ACC112 (cell line): ENCODE measurements at regions not wholly inside any gene's neighbourhood (a gene's known extent, or its start where the extent isn't known, plus 50 kb on each side); places are given as distances from the start of the nearest gene placed in this dataset.

ENCODE experiments used
- H2AFZ ChIP-seq: fragments of 200-600 bp; sonication (generic); one replicate; pipeline ENCODE4 v1.6.0; 2017; ENCODE audit warnings: antibody characterized with exemption, low read length; ENCODE audit not compliant: unreplicated experiment
- H3K27ac ChIP-seq: fragments of 200-600 bp; sonication (generic); 2 replicates; pipeline ENCODE4 v1.5.1; 2014; ENCODE audit warnings: low read depth, mild to moderate bottlenecking, antibody characterized with exemption, low read length, moderate library complexity
- H3K27me3 ChIP-seq: fragments of 200-600 bp; sonication (generic); 2 replicates; pipeline ENCODE4 v1.6.1; 2014; ENCODE audit warnings: mild to moderate bottlenecking, antibody characterized with exemption, low read length, moderate library complexity, mixed read lengths; ENCODE audit not compliant: insufficient read depth
- H3K36me3 ChIP-seq: fragments of 200-600 bp; sonication (generic); 2 replicates; pipeline ENCODE4 v1.6.1; 2016; ENCODE audit warnings: mild to moderate bottlenecking, antibody characterized with exemption, low read length, moderate library complexity, mixed read lengths; ENCODE audit not compliant: insufficient read depth
- H3K4me1 ChIP-seq: fragments of 200-600 bp; sonication (generic); one replicate; pipeline ENCODE4 v1.6.1; 2016; ENCODE audit warnings: low read length, mixed read lengths; ENCODE audit not compliant: insufficient read depth, unreplicated experiment, control insufficient read depth
- H3K4me3 ChIP-seq: fragments of 200-600 bp; sonication (generic); 2 replicates; pipeline ENCODE4 v1.5.1; 2014; ENCODE audit warnings: mild to moderate bottlenecking, low read depth, low read length
- H3K79me2 ChIP-seq: fragments of 200-600 bp; sonication (generic); one replicate; pipeline ENCODE4 v1.6.0; 2016; ENCODE audit warnings: low read length; ENCODE audit not compliant: control insufficient read depth, unreplicated experiment, insufficient read depth

DNA sequence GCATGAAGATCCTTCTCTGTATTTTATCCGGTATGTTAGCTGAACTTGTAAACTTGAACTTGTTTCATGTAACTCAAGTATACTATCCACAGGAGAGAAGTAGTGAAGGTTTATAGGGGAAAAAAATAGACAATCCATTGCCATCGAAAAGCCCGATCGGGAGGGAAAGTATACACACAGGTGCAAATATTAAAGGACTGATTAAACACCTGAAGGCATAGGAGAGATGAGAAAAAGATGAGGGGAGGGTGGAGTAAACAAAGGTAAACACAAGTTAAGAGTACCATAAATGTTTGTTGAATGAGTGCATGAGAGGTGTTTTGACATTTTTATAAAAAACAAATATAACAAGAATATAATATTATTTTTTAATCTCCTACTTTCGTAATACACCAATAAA lies 64.3 kb upstream of the CITED2 start:
- no peaks in the 10 kb centered on the region for H3K4me1 ChIP-seq
- H3K36me3 ChIP-seq: no peaks in the 10 kb centered on the region
- H3K79me2 ChIP-seq: no peaks in the 10 kb centered on the region
- no peak overlapping the region for H3K4me3 ChIP-seq
- no peak overlapping the region for H2AFZ ChIP-seq
- no peaks in the 10 kb centered on the region for H3K27me3 ChIP-seq
- H3K27ac ChIP-seq: no peak overlapping the region

DNA sequence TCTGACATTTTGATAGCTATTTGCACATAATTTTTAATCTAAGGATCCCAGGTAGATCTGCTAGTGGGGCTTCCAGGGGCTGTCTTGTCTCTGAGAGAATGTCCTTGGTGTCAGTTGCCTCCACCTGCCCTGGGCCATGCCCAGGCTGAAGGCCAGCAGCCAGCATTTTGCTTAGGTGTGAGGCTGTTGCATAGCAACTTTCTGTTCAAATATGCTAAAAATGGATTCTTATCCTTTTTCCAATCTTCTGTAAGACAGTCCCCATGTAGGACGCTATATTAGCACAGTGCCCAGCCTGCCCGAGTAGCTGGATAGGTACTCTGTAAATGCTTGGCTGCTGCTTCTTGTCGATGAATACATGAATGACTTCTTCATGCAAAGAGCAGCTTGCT lies 62.5 kb upstream of the CITED2 start:
- no peak overlapping the region for H3K4me3 ChIP-seq
- H3K36me3 ChIP-seq: no peaks in the 10 kb centered on the region
- H3K27me3 ChIP-seq: no peaks in the 10 kb centered on the region
- no peak overlapping the region for H2AFZ ChIP-seq
- H3K4me1 ChIP-seq: no peaks in the 10 kb centered on the region
- no peak overlapping the region for H3K27ac ChIP-seq
- no peaks in the 10 kb centered on the region for H3K79me2 ChIP-seq

DNA sequence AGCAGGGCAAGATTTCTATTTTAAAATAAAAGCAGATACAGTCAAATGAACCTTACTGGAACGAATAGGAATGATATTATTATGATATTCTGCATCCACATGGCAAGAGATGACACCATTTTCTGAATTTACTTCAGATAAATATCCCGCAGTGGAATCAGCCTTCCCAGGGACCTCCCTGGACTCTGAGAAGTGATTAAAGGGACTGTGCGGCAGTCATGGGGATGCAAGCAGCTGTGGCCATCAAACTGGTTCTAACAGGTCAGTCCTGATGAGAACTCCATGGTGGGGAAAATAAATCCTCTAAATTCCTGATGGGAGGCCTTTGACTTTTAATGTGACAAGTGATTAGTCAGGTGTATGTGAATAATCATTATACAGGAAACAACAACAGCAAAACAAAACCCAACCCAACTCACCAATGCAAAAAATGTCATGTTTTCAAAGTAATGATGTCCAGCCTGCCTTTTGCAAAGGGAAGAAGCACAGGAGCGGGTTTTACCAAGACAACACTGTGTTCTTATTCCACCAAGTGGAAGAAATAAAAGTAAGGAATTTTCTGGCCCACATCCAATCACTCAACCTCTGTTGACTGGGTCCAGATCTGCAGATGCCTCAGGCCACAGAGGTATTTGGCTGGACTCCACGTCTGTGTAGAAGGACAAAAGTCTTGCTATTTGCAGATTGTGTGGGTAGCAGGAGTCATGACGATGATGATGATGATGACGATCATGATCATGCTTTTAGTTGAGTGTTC lies 61.9 kb upstream of the CITED2 start:
- Histone ChIP-seq H3K27ac (no peak overlapping the region), H3K4me3 (no peak overlapping the region), H3K36me3 (no peaks in the 10 kb centered on the region), H2AFZ (no peak overlapping the region), H3K79me2 (no peaks in the 10 kb centered on the region), H3K4me1 (no peaks in the 10 kb centered on the region), H3K27me3 (no peaks in the 10 kb centered on the region)

- Histone ChIP-seq H3K79me2 (no peaks in the 10 kb centered on the region), H3K36me3 (no peaks in the 10 kb centered on the region), H3K4me3 (no peak overlapping the region), H3K4me1 (no peaks in the 10 kb centered on the region), H2AFZ (no peak overlapping the region), H3K27ac (no peak overlapping the region), H3K27me3 (no peaks in the 10 kb centered on the region)
Observed at GRCh38 chr6:139433631-139434419, 59.4 kb upstream of the CITED2 start.

DNA sequence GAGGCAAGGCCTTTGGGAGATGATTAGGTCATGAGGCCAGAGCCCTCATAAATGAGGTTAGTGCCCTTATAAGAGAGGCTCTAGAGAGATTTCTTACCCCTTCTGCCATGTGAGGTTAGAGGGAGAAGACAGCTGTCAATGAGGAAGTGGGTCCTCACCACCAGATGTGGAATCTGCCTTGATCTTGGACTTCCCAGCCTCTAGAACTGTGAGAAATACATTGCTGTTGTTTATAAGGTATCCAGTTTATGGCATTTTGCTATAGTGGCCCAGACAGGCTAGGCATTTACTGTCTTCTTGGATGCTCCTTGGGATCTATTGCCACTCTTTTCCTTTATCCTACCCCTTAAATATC lies 57.1 kb upstream of the CITED2 start:
- no peaks in the 10 kb centered on the region for H3K79me2 ChIP-seq
- H3K36me3 ChIP-seq: no peaks in the 10 kb centered on the region
- no peak overlapping the region for H2AFZ ChIP-seq
- no peak overlapping the region for H3K27ac ChIP-seq
- H3K4me1 ChIP-seq: no peaks in the 10 kb centered on the region
- H3K27me3 ChIP-seq: no peaks in the 10 kb centered on the region
- H3K4me3 ChIP-seq: no peak overlapping the region

DNA sequence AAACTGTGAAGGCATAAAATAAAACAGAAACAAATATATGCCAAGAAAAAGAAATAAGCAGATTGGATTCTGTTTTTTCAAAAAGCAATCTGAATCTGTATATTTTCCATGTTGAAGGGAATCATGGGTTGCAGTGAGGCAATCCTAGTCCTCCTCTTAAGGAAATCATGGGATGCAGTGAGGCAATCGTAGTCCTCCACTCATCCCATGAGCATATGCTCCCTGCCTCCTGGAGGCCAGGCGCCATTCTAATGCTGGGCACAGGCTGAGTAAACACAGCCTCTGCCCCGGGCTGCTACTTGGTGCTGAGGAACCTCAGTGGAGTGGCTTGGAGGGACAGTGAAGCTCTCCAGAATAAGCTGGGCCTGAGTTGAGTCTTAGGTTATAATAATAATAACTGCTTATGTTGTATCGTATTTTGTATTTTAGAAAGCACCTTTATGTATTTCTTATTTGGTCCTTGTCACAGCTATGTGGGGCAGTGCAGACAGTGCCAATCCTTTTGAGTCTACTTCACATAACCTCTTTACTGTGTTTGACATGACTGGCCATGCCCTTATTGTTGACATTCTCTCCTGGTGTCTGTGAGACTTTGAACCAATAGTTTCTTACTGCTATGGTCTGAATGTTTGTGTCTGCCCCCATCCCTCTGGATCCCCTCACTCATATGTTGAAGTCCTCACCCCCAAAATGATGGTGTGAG lies 56.6 kb upstream of the CITED2 start:
- Histone ChIP-seq H3K4me3 (no peak overlapping the region), H2AFZ (no peak overlapping the region), H3K4me1 (no peaks in the 10 kb centered on the region), H3K27me3 (no peaks in the 10 kb centered on the region), H3K79me2 (no peaks in the 10 kb centered on the region), H3K36me3 (no peaks in the 10 kb centered on the region), H3K27ac (no peak overlapping the region)

GRCh38 chr6:139429580-139430145 lies 55.2 kb upstream of the CITED2 start:
- Histone ChIP-seq H2AFZ (no peak overlapping the region), H3K27me3 (no peaks in the 10 kb centered on the region), H3K79me2 (no peaks in the 10 kb centered on the region), H3K4me3 (no peak overlapping the region), H3K27ac (no peak overlapping the region), H3K4me1 (no peaks in the 10 kb centered on the region), H3K36me3 (no peaks in the 10 kb centered on the region)

- no peak overlapping the region for H3K4me3 ChIP-seq
Observed at GRCh38 chr6:139427199-139427598, 52.8 kb upstream of the CITED2 start.

DNA sequence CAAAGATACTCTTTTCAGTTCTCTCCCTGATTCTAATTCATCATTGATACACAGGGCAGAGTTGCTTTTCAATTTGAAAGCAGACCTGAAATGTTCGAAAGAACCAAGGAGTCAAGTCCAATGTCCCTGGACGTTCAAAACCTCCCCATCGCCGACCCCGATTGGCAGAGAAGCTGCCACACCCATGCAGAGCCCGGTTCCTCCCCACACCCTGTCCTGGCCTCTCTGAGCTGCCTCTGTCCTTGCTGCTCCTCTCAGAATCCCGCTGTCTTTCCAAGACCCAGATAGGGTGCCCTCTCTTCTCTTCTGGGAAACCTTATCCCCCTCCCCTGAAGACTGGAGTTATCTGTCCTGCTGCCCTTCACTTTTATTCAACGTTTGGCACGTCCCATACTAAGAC lies 52.3 kb upstream of the CITED2 start:
- Histone ChIP-seq H3K36me3 (no peaks in the 10 kb centered on the region), H3K27ac (no peak overlapping the region), H2AFZ (no peak overlapping the region), H3K79me2 (no peaks in the 10 kb centered on the region), H3K27me3 (no peaks in the 10 kb centered on the region), H3K4me3 (no peak overlapping the region), H3K4me1 (no peaks in the 10 kb centered on the region)

More at GRCh38 chr6:139427199-139427598, 52.8 kb upstream of the CITED2 start:
- no peak overlapping the region for H2AFZ ChIP-seq
- no peaks in the 10 kb centered on the region for H3K79me2 ChIP-seq
- H3K27ac ChIP-seq: no peak overlapping the region
- no peaks in the 10 kb centered on the region for H3K27me3 ChIP-seq
- H3K4me1 ChIP-seq: no peaks in the 10 kb centered on the region
- no peaks in the 10 kb centered on the region for H3K36me3 ChIP-seq

GRCh38 chr6:139425780-139426179 lies 51.3 kb upstream of the CITED2 start:
- H3K79me2 ChIP-seq: no peaks in the 10 kb centered on the region
- H3K27ac ChIP-seq: no peak overlapping the region
- H3K36me3 ChIP-seq: no peaks in the 10 kb centered on the region
- H3K27me3 ChIP-seq: no peaks in the 10 kb centered on the region
- H2AFZ ChIP-seq: no peak overlapping the region
- no peaks in the 10 kb centered on the region for H3K4me1 ChIP-seq
- H3K4me3 ChIP-seq: no peak overlapping the region
